ENCODE measurements at regions not wholly inside any gene's neighbourhood (a gene's known extent, or its start where the extent isn't known, plus 50 kb on each side); places are given as distances from the start of the nearest gene placed in this dataset.
"Not testable (repeated sequence)": the region's sequence is repeated elsewhere in the genome, so short reads cannot be mapped to it uniquely, and the experiment has no call there.

DNA sequence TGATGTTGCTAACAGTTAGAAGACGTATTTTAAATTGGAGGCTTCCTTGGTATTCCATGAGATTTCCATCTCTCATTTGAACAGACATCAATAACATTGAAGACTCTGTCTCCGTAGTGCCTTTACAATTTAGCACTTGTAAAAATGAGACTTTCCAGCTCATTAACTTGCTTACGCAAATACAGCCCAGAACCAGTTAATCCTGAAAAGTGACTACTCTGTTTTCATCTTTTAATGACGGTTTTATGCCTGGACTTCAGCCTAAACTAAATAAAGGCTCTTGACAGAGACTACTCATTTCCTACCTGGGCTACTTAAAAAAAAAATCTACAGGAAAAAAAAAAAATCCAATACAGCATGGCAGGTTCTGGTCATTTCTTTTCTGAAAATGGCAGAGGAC lies 148.6 kb downstream of the LRATD1 start:
- no peak for DNase-seq (ENCODE audit: low spot score in 2 of 2)

DNA sequence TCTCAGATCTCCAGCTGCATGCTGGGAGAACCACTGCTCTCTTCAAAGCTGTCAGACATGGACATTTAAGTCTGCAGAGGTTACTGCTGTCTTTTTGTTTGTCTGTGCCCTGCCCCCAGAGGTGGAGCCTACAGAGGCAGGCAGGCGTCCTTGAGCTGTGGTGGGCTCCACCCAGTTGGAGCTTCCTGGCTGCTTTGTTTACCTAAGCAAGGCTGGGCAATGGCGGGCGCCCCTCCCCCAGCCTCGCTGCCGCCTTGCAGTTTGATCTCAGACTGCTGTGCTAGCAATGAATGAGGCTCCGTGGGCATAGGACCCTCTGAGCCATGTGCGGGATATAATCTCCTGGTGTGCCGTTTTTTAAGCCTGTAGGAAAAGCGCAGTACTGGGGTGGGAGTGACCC lies 156.3 kb downstream of the LRATD1 start:
- not testable (repeated sequence) for DNase-seq (ENCODE audit: low spot score in 2 of 2); ATAC-seq; H3K27ac Mint-ChIP-seq
- peaks cover 17% of the 10 kb centered on the region in 2 donors for H3K9me3 Mint-ChIP-seq
- peaks cover 7 to 11% of the 10 kb centered on the region in 2 donors for H3K36me3 Mint-ChIP-seq

More for the DNA sequence above, 148.6 kb downstream of the LRATD1 start:
- Mint-ChIP-seq H3K27ac (no peak overlapping the region), H3K36me3 (peaks cover 0 to 13% of the 10 kb centered on the region in 2 donors), H3K9me3 (peaks cover 12 to 16% of the 10 kb centered on the region in 2 donors)
- ATAC-seq: no peak

- ATAC-seq: no peak
- peaks cover 17% of the 10 kb centered on the region in 2 donors for H3K9me3 Mint-ChIP-seq
- H3K27ac Mint-ChIP-seq: no peak overlapping the region
- DNase-seq (ENCODE audit: low spot score in 2 of 2): no peak
- peaks cover 7 to 11% of the 10 kb centered on the region in 2 donors for H3K36me3 Mint-ChIP-seq
These were observed 157.6 kb downstream of the LRATD1 start for GRCh38 chr2:14790041-14790640.

DNA sequence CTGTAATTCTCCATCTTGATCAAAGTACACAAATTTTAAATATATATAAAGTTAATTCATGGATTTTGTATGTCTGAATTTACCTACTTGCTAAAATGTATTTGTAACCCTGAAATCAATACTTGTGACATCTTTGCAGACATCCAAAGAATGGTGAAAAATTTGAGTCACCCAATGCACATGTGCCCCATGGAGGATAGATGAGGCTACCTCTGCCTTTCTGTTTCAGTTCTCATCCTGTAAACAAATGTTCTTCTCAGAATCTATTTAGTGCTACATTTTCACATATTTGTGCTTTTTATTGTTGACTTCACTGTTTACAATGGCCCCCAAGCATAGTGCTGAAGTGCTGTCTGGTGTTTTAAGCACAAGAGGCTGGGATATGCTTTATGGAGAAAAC lies 171.5 kb downstream of the LRATD1 start:
- no peak for DNase-seq (ENCODE audit: low spot score in 2 of 2)
- Mint-ChIP-seq H3K27ac (no peak overlapping the region), H3K9me3 (peaks cover 17 to 19% of the 10 kb centered on the region in 2 donors), H3K36me3 (no peaks in the 10 kb centered on the region)
- no peak for ATAC-seq

GRCh38 chr2:14804902-14805301 lies 172.4 kb downstream of the LRATD1 start:
- no peak overlapping the region for H3K27ac Mint-ChIP-seq
- no peaks in the 10 kb centered on the region for H3K36me3 Mint-ChIP-seq
- ATAC-seq (no peak), DNase-seq (ENCODE audit: low spot score in 2 of 2) (no peak)
- H3K9me3 Mint-ChIP-seq: peaks cover 17 to 21% of the 10 kb centered on the region in 2 donors

GRCh38 chr2:14806613-14807012 lies 174.1 kb downstream of the LRATD1 start:
- Mint-ChIP-seq H3K36me3 (no peaks in the 10 kb centered on the region), H3K9me3 (peaks cover 15 to 20% of the 10 kb centered on the region in 2 donors), H3K27ac (no peak overlapping the region)
- DNase-seq (ENCODE audit: low spot score in 2 of 2): no peak
- ATAC-seq: no peak

DNA sequence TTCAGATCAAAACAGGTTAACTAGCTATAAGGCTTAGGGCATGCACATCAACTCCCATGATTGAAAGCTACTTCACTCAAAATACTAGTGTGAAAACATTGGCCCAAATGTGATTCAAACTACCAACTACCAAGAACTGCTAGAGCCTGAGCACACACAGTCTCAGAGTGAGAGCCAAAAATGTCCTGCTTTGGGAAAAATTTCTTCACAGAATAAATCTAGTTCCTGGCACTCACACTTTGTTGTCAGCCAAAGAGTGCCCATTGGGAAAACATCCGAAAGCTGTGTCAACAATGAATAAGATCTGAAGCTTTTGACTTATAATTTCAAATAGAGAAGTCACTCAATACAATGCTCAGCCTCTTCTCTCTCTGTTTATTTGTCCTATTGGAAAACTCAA lies 182.7 kb downstream of the LRATD1 start:
- DNase-seq (ENCODE audit: low spot score in 2 of 2) (no peak), ATAC-seq (no peak)
- H3K9me3 Mint-ChIP-seq: peaks cover 19 to 27% of the 10 kb centered on the region in 2 donors
- H3K27ac Mint-ChIP-seq: no peak overlapping the region
- no peaks in the 10 kb centered on the region for H3K36me3 Mint-ChIP-seq

GRCh38 chr2:14816069-14817060 lies 183.8 kb downstream of the LRATD1 start:
- Mint-ChIP-seq H3K27ac (no peak overlapping the region), H3K36me3 (no peaks in the 10 kb centered on the region), H3K9me3 (peaks cover 18 to 31% of the 10 kb centered on the region in 2 donors)
- ATAC-seq (no peak), DNase-seq (ENCODE audit: low spot score in 2 of 2) (no peak)

DNA sequence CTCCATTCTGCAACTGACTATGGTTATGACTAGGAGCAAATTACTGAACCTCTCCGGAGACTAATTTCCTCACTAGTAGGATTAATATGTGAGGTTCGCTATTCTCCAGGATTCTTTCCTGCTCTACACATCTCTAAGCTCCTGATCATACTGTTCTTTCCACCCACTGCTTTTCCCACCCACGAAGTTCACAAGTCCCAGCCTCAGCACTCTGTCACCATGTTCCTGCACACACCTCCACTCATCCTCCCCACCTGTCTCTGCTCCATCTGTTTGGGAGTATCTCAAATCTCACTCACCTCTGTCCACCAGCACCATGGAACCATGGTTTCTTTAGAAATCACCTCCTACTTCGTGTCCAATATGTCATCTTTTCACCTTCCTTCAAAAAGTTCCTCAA lies 185.3 kb downstream of the LRATD1 start:
- peaks cover 20 to 22% of the 10 kb centered on the region in 2 donors for H3K9me3 Mint-ChIP-seq
- ATAC-seq: no peak
- peak overlapping the region in 1 of 2 donors; percentile 25 for H3K27ac Mint-ChIP-seq
- no peak for DNase-seq (ENCODE audit: low spot score in 2 of 2)
- no peaks in the 10 kb centered on the region for H3K36me3 Mint-ChIP-seq

- H3K9me3 Mint-ChIP-seq: peaks cover 11 to 12% of the 10 kb centered on the region in 2 donors
- no peaks in the 10 kb centered on the region for H3K36me3 Mint-ChIP-seq
- ATAC-seq (no peak), DNase-seq (ENCODE audit: low spot score in 2 of 2) (no peak)
- no peak overlapping the region for H3K27ac Mint-ChIP-seq
These were observed 194.0 kb downstream of the LRATD1 start for GRCh38 chr2:14826518-14826917.

- peaks cover 11% of the 10 kb centered on the region in 2 donors for H3K9me3 Mint-ChIP-seq
- no peak overlapping the region for H3K27ac Mint-ChIP-seq
- DNase-seq (ENCODE audit: low spot score in 2 of 2) (no peak), ATAC-seq (no peak)
- no peaks in the 10 kb centered on the region for H3K36me3 Mint-ChIP-seq
These were observed 194.9 kb downstream of the LRATD1 start for GRCh38 chr2:14827226-14828023.

DNA sequence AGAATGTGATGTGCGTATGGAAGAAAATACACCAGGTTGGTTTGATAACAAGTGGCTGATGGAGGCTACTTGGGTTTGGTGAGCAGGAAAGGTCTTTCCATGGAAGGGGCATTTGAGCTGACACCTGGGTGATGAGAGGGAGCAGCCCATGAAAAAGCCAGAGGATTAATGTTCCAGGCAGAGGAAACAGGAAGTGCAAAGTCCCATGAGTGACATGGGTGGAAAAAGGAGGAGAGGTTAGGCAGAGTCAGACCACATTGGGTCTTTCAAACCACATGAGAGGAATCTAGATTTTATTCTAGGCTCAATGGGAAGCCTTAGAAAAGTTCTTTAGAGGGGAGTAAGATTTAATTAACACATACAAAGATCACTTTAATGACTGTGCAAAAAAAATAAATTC lies 195.7 kb downstream of the LRATD1 start:
- H3K27ac Mint-ChIP-seq: no peak overlapping the region
- no peaks in the 10 kb centered on the region for H3K36me3 Mint-ChIP-seq
- no peak for ATAC-seq
- peaks cover 11% of the 10 kb centered on the region in 2 donors for H3K9me3 Mint-ChIP-seq
- no peak for DNase-seq (ENCODE audit: low spot score in 2 of 2)

DNA sequence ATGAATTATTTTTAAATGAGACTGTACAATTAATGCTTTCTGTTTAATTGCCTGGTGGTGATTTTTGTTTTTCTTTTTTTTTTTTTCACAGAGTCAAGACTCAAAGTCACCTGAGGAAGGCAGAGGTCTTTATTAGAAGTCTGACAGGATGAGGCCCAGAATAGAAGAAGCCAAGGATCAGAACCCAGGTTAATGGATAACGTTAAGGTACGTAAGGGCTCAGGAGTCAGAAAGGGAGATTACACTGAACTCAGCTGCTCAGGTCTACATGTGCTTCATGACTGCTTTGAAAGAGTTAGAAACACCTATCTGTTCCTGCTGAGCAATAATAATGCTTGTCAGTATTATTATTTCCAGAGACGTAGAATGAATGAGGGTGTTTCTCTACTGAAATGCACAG lies 196.5 kb downstream of the LRATD1 start:
- Mint-ChIP-seq H3K9me3 (peaks cover 11% of the 10 kb centered on the region in 2 donors), H3K36me3 (no peaks in the 10 kb centered on the region), H3K27ac (no peak overlapping the region)
- ATAC-seq (no peak), DNase-seq (ENCODE audit: low spot score in 2 of 2) (no peak)

- Mint-ChIP-seq H3K36me3 (no peaks in the 10 kb centered on the region), H3K27ac (no peak overlapping the region), H3K9me3 (peaks cover 14% of the 10 kb centered on the region in 2 donors)
- ATAC-seq (no peak), DNase-seq (ENCODE audit: low spot score in 2 of 2) (no peak)
These were observed 198.9 kb downstream of the LRATD1 start for GRCh38 chr2:14831458-14831857.

- H3K27ac Mint-ChIP-seq: no peak overlapping the region
- peaks cover 0 to 5% of the 10 kb centered on the region in 2 donors for H3K36me3 Mint-ChIP-seq
- peaks cover 20 to 23% of the 10 kb centered on the region in 2 donors for H3K9me3 Mint-ChIP-seq
- DNase-seq (ENCODE audit: low spot score in 2 of 2): no peak
- ATAC-seq: no peak
These were observed 211.1 kb downstream of the LRATD1 start for GRCh38 chr2:14843507-14844204.

DNA sequence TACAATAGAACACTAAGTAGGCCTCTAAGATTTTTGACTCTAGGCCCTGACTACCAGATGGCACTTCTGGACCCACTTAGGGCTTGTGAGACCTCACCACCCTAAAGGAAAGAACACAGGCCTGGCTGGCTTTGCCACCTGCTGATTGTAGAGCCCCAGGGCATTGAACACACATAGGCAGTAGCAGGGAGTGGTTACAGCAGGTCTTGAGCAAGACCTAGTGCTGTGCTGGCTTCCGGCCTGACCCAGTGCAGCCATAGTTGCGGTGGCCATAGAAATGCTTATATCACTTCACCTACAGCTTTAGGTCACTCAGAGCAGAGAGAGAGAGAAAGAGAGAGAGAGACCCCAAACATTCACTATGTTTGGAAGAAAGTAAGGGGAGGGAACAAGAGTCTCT lies 223.2 kb downstream of the LRATD1 start:
- ATAC-seq (no peak), DNase-seq (ENCODE audit: low spot score in 2 of 2) (no peak)
- H3K9me3 Mint-ChIP-seq: peaks cover 22 to 23% of the 10 kb centered on the region in 2 donors
- H3K36me3 Mint-ChIP-seq: peaks cover 0 to 14% of the 10 kb centered on the region in 2 donors
- no peak overlapping the region for H3K27ac Mint-ChIP-seq

Measured in activated naive CD4-positive, alpha-beta T cell treated with anti-CD3 and anti-CD28 coated beads, Interleukin-2, amount 50 U/mL, for 72 hours (primary cell).